SJCRH30 (cell line): ENCODE measurements at regions not wholly inside any gene's neighbourhood (a gene's known extent, or its start where the extent isn't known, plus 50 kb on each side); places are given as distances from the start of the nearest gene placed in this dataset.

Experiments
- DNase-seq, 2 experiments: peaks; one replicate each; pipeline ENCODE4 v3.0.0-alpha.2; 2015 to 2020
- H3K27ac ChIP-seq: fragments of 250-450 bp; sonication (Bioruptor Pico); 2 replicates; pipeline ENCODE4 v1.5.1; 2020; ENCODE audit warnings: mild to moderate bottlenecking, moderate library complexity
- H3K27me3 ChIP-seq: fragments of 250-450 bp; sonication (Bioruptor Pico); 2 replicates; pipeline ENCODE4 v1.5.1; 2020; ENCODE audit warnings: mild to moderate bottlenecking, moderate library complexity
- H3K36me3 ChIP-seq: fragments of 250-450 bp; sonication (Bioruptor Pico); 2 replicates; pipeline ENCODE4 v1.5.1; 2020; ENCODE audit warnings: mild to moderate bottlenecking, moderate library complexity
- H3K4me1 ChIP-seq: fragments of 250-450 bp; sonication (Bioruptor Pico); 2 replicates; pipeline ENCODE4 v1.5.1; 2020; ENCODE audit warnings: mild to moderate bottlenecking, moderate library complexity
- H3K4me3 ChIP-seq: fragments of 250-450 bp; sonication (Bioruptor Pico); 2 replicates; pipeline ENCODE4 v1.5.1; 2020; ENCODE audit warnings: mild to moderate bottlenecking, moderate library complexity
- H3K9me3 ChIP-seq: fragments of 250-450 bp; sonication (Bioruptor Pico); replicated peaks from 2 replicates; pipeline ENCODE4 v1.5.1; 2020; ENCODE audit warnings: mild to moderate bottlenecking, moderate library complexity

DNA sequence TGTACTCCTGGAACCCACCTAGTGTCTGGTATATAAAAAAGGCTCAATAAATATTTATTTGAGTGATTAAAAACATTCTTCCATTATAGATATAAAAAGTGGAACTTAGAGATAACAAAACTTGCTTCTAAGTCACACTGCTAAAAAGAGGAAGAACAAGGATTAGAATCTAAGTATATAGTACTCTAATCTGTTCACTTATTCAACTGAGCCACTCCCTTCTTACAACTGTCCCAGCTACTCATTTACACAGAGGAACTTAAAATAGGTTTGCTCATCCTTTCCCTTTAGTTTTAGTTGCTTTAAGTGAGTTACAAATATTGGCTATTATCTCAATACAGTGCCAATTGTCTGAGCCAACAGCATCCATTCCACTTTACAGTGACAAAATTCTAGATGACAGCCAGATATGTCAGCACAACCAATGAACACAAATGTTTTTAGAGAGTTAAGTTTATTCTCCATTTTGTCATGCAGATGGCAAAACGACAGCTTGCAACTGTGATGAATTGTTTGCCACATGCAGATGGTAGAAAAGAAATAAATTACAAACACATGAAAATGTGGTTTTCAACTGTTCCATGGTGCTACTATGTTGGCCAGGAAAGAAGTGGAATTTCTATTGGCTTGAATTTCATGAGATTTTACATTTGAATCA, 280.7 kb upstream of the ZC3H15 start:
- DNase-seq = no peak
- no peak overlapping the region for H3K4me3 ChIP-seq
- H3K27me3 ChIP-seq = no peaks in the 10 kb centered on the region
- H3K36me3 ChIP-seq = no peaks in the 10 kb centered on the region
- peaks cover 8% of the 10 kb centered on the region; the same call in 1 of the 2 replicates for H3K4me1 ChIP-seq
- H3K9me3 ChIP-seq = no peaks in the 10 kb centered on the region
- no peak overlapping the region for H3K27ac ChIP-seq

DNA sequence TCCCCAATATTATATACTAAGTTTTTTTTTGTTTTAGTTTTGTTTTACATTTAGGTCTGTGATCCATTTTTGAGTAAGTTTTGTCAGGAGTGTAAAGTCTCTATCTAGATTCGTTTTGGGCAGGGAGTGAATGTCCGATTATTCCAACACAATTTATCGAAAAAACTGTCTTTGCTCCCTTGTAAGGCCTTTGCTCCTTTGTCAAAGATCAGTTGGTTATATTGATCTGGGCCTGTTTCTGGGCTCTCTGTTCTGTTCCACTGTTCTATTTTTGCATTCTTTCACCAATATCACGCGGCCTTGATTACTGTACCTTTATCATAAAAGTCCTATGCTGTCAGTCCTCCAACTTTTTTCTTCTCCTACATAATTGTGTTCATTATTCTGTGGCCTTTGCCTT, 276.5 kb upstream of the ZC3H15 start:
- H3K36me3 ChIP-seq = no peaks in the 10 kb centered on the region
- no peak overlapping the region for H3K27ac ChIP-seq
- H3K4me1 ChIP-seq = no peaks in the 10 kb centered on the region
- H3K9me3 ChIP-seq = no peaks in the 10 kb centered on the region
- no peak for DNase-seq
- no peaks in the 10 kb centered on the region for H3K27me3 ChIP-seq
- H3K4me3 ChIP-seq = no peak overlapping the region

DNA sequence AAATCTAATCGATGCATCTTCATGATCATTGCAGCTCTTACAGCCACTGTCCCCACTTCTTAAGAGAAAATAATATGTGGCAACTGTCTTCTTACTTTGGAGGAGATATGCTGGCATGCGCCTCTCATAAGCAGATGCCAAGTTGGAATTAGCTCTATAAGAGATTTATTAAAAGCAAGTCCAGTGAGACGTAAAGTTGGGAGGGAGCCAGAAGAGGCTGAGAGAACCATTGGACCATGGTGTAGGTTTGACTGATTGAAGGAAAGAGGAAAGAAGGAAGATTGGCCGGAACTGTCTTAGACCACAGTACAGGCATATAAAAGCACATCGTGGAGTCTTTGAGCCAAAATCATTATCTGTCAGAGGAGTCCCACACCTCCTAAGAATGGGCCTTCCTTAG, 265.7 kb upstream of the ZC3H15 start:
- H3K27ac ChIP-seq = no peak overlapping the region
- H3K4me3 ChIP-seq = no peak overlapping the region
- H3K9me3 ChIP-seq = 0 out of 2 replicates have a peak, but pooled peaks cover 5% of the 10 kb centered on the region
- no peaks in the 10 kb centered on the region for H3K36me3 ChIP-seq
- DNase-seq = no peak
- no peaks in the 10 kb centered on the region for H3K4me1 ChIP-seq
- no peaks in the 10 kb centered on the region for H3K27me3 ChIP-seq

- H3K27ac ChIP-seq = no peak overlapping the region
- H3K4me3 ChIP-seq = no peak overlapping the region
- peaks cover 45% of the 10 kb centered on the region for H3K9me3 ChIP-seq
- DNase-seq = no peak
- H3K4me1 ChIP-seq = no peaks in the 10 kb centered on the region
- H3K27me3 ChIP-seq = no peaks in the 10 kb centered on the region
- no peaks in the 10 kb centered on the region for H3K36me3 ChIP-seq
These were observed 256.8 kb upstream of the ZC3H15 start for GRCh38 chr2:186229265-186229664.

- H3K4me3 ChIP-seq = no peak overlapping the region
- no peaks in the 10 kb centered on the region for H3K27me3 ChIP-seq
- DNase-seq = no peak
- H3K4me1 ChIP-seq = no peaks in the 10 kb centered on the region
- no peak overlapping the region for H3K27ac ChIP-seq
- peaks cover 6% of the 10 kb centered on the region; the same call in 1 of the 2 replicates for H3K9me3 ChIP-seq
- H3K36me3 ChIP-seq = no peaks in the 10 kb centered on the region
These were observed 244.2 kb upstream of the ZC3H15 start for GRCh38 chr2:186241874-186242273.

DNA sequence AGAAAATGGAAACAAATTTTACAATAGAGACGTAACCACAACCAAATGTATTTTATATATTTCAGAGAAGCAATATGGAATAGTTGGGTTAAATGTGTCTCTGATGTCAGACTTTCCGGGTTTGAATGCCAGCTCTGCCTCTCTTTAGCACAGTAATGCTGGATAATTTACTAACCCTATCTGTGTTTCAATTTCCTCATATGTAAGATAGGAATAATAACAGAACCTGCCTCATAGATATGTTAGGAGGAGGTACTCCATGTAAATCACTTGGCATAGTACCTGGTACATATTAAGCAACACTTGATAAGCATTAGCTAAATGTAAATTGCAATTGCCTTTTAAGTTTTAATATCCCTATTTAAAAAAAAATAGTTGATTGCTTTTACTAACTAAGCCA, 231.3 kb upstream of the ZC3H15 start:
- H3K9me3 ChIP-seq = peaks cover 10% of the 10 kb centered on the region
- H3K36me3 ChIP-seq = no peaks in the 10 kb centered on the region
- H3K4me1 ChIP-seq = peaks cover 8% of the 10 kb centered on the region
- no peak for DNase-seq
- no peak overlapping the region for H3K27ac ChIP-seq
- H3K4me3 ChIP-seq = no peak overlapping the region
- no peaks in the 10 kb centered on the region for H3K27me3 ChIP-seq

DNA sequence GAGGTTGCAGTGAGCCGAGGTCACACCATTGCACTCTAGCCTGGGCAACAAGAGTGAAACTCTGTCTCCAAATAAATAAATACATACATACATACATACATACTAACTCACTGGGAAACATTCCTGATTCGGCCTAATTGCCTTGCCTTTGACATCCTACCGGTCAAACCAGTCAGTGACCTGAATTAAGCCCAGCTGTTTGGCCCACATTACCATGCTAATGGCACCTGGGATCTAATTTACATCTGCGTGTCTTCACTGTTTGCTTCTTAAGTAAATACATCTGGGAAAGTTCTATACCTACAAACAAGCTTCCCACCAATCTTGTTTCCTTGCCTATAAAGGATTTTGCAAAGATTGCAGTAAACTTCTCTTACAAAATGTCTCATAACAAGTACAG, 230.2 kb upstream of the ZC3H15 start:
- DNase-seq = peak; percentile 18 to 48
- peaks cover 10% of the 10 kb centered on the region for H3K9me3 ChIP-seq
- H3K27ac ChIP-seq = peak overlapping the region; percentile 14; the same call in 1 of the 2 replicates
- no peaks in the 10 kb centered on the region for H3K36me3 ChIP-seq
- H3K4me1 ChIP-seq = peaks cover 8% of the 10 kb centered on the region
- no peaks in the 10 kb centered on the region for H3K27me3 ChIP-seq
- no peak overlapping the region for H3K4me3 ChIP-seq

DNA sequence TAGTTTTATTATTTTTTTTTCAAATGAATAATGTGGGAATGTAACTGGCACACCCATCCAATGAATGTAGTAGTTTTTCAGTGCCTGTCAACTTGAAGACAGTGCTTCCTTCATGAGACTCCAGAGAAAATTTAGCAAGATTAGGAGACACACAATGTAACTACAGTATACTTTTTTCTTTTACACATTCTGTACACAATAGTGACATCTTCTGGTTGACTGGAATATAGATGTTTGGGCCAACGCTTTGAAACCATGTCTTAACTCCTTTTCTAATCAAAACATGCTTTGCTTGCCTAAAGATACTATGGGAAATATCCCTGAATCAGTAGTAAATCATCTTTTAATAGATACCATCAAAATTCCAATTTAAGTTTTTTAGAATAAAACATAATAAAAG, 229.5 kb upstream of the ZC3H15 start:
- Histone ChIP-seq H3K27me3 (no peaks in the 10 kb centered on the region), H3K4me3 (no peak overlapping the region), H3K36me3 (no peaks in the 10 kb centered on the region), H3K4me1 (peaks cover 8% of the 10 kb centered on the region), H3K9me3 (peaks cover 9% of the 10 kb centered on the region), H3K27ac (peak overlapping the region; percentile 14; the same call in 1 of the 2 replicates)
- peak; percentile 38 to 96 for DNase-seq

DNA sequence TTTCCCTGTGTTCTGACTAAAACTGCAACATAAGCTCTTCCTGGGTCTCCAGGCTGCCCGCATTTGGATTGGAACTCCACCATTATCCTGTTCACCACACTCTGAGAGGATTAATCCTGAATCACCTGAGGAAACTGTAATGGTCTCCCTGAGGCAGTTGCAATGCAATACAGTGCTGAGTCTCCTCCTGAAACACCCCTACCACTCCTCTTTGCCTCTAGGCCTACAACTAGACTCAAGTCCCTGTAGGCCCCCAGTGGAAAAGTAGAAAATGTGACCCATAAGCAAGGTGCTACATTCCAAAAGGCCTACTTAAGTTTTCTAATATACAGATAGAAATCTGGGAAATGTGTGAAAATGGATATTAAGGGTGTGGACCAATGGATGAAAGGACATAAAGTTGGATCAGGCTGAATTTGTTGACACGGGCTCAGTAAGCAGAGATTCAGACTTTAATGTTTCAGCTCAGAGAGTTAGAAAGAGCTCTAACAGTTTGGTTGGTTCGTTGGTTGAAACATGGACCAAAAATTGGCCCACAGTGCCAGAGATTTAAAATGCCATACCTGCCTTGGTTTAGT, 222.3 kb upstream of the ZC3H15 start:
- Histone ChIP-seq H3K27ac (no peak overlapping the region), H3K4me1 (no peaks in the 10 kb centered on the region), H3K36me3 (no peaks in the 10 kb centered on the region), H3K4me3 (no peak overlapping the region), H3K27me3 (no peaks in the 10 kb centered on the region), H3K9me3 (peaks cover 15% of the 10 kb centered on the region)
- no peak for DNase-seq

GRCh38 chr2:186269536-186269935, 216.5 kb upstream of the ZC3H15 start:
- H3K27ac ChIP-seq = no peak overlapping the region
- H3K27me3 ChIP-seq = no peaks in the 10 kb centered on the region
- no peaks in the 10 kb centered on the region for H3K4me1 ChIP-seq
- H3K4me3 ChIP-seq = no peak overlapping the region
- DNase-seq = no peak
- H3K36me3 ChIP-seq = no peaks in the 10 kb centered on the region
- H3K9me3 ChIP-seq = peaks cover 15% of the 10 kb centered on the region

DNA sequence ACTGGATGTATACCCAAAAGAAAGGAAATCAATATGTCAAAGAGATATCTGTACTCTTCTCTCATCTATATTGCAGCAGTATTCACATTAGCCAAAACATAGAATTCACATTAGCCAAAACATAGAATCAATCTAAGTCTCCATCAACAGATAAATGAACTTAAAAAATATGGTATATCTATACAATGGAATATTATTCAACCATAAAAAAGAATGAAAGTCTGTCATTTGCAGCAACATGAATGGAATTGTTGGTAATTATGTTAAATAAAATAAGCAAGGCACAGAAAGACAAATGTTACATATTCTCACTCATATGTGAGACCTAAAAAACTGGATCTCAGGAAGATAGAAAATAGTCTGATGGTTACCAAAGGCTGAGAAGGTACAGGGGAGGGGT, 212.1 kb upstream of the ZC3H15 start:
- no peaks in the 10 kb centered on the region for H3K27me3 ChIP-seq
- no peak overlapping the region for H3K4me3 ChIP-seq
- no peaks in the 10 kb centered on the region for H3K4me1 ChIP-seq
- H3K9me3 ChIP-seq = peaks cover 3% of the 10 kb centered on the region; the same call in 1 of the 2 replicates
- no peak for DNase-seq
- no peaks in the 10 kb centered on the region for H3K36me3 ChIP-seq
- no peak overlapping the region for H3K27ac ChIP-seq

- Histone ChIP-seq H3K27ac (no peak overlapping the region), H3K4me1 (no peaks in the 10 kb centered on the region), H3K27me3 (no peaks in the 10 kb centered on the region), H3K36me3 (no peaks in the 10 kb centered on the region), H3K9me3 (peaks cover 3% of the 10 kb centered on the region; the same call in 1 of the 2 replicates), H3K4me3 (no peak overlapping the region)
- DNase-seq = no peak
These were observed 211.0 kb upstream of the ZC3H15 start for GRCh38 chr2:186274936-186275575.

DNA sequence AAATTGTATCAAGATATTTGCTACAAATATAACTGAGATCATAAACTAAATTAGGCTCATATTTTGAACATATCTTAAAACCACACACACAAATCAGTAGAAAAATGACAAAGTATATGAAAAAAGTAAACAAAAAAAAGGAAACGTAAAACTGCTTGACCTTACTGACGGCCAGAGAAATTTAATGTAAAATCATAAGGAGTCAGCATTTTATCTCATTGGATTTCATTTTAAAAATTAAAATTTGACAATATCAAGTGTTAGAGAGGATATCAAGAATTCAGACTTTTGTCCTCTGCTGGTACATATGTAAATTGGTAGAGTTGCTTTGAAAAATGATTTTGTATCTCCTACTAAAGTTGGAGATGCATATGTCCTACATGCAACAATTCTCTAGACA, 209.2 kb upstream of the ZC3H15 start:
- Histone ChIP-seq H3K4me3 (no peak overlapping the region), H3K9me3 (peaks cover 7% of the 10 kb centered on the region; the same call in 1 of the 2 replicates), H3K27me3 (no peaks in the 10 kb centered on the region), H3K4me1 (no peaks in the 10 kb centered on the region), H3K27ac (no peak overlapping the region), H3K36me3 (no peaks in the 10 kb centered on the region)
- no peak for DNase-seq

DNA sequence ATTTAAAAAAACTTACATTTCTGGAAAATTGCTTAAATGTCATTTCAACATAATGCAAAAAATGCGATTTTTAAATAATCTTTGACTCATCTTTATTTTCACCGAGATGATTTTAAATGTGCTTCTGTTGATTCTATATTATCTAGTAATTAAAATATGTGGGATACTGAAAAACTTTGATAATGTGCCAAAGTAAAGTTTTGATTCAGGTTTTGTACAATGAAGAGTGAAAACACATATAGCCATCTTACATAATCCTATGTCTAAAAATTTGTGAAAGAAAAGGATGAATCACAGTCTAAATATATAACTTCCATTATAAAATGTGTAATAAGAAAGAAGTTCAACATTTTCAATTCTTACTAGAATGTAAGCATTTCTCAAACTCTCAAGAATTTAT, 204.3 kb upstream of the ZC3H15 start:
- no peak for DNase-seq

DNA sequence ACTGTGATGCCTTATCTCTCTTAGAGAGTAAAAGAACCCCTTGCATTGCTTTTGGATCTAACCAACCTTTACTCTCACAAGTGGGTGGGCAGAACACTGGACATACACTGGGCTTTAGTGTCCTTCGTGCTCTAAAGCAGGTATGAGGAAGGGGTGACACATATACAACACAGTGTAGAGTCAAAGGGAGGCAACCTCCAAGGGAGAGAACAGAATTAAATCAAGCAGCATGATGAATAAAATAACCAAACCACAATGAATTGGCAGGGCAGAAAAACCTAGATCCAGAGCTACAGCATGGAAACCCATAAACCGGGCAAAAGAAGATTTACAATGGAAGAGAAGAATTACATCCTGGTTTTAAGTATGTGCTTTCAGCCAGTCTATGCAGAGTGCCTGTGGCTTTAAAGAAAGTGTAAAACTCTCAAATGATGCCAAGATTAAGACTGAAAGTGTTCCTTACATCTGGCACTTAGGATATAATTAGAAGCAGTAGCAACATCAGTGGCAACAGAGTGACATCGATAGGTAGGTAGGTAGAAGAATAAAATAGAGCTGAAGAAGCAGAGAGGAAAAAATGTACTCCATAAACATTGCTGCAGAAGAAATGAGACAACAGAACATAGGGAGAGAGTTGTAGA, 191.7 kb upstream of the ZC3H15 start:
- no peak for DNase-seq
- H3K27ac ChIP-seq = no peak overlapping the region
- H3K36me3 ChIP-seq = no peaks in the 10 kb centered on the region
- no peaks in the 10 kb centered on the region for H3K4me1 ChIP-seq
- no peaks in the 10 kb centered on the region for H3K9me3 ChIP-seq
- H3K4me3 ChIP-seq = no peak overlapping the region
- H3K27me3 ChIP-seq = no peaks in the 10 kb centered on the region

More for the DNA sequence above, 204.3 kb upstream of the ZC3H15 start:
- H3K4me3 ChIP-seq = no peak overlapping the region
- no peaks in the 10 kb centered on the region for H3K36me3 ChIP-seq
- no peak overlapping the region for H3K27ac ChIP-seq
- peaks cover 4% of the 10 kb centered on the region; the same call in 1 of the 2 replicates for H3K9me3 ChIP-seq
- H3K27me3 ChIP-seq = no peaks in the 10 kb centered on the region
- H3K4me1 ChIP-seq = no peaks in the 10 kb centered on the region
